A549 (cell line): ENCODE measurements at regions not wholly inside any gene's neighbourhood (a gene's known extent, or its start where the extent isn't known, plus 50 kb on each side); places are given as distances from the start of the nearest gene placed in this dataset.
"Not testable (repeated sequence)": the region's sequence is repeated elsewhere in the genome, so short reads cannot be mapped to it uniquely, and the experiment has no call there.

Source experiments
- ATAC-seq, 2 experiments: fragments of 200-7000 bp in 1 of 2; fragments of >200 bp in 1 of 2; cut with Nextera tagmentation in 1 of 2; cut with Tn5 transposase in 1 of 2; 3 replicates each; pipeline versions ENCODE4 v1.8.0 to v1.9.1; 2018 to 2020; ENCODE audit warnings: mild to moderate bottlenecking in 1 of 2, moderate library complexity in 1 of 2
- CTCF ChIA-PET: fragments of 300-600 bp; sonication (Branson Sonifier 250); formaldehyde crosslinking; extraction: SDS; loops from one replicate; lab custom pipeline; 2021; ENCODE audit warnings: antibody characterized with exemption, inconsistent platforms; lab: Yijun Ruan, JAX
- POLR2A ChIA-PET: fragments of 350-600 bp; formaldehyde crosslinking; extraction: SDS; loops from one replicate; lab custom pipeline; 2021; ENCODE audit warnings: antibody characterized with exemption, inconsistent platforms; lab: Yijun Ruan, JAX
- DNase-seq, 2 experiments: peaks; one replicate each; pipeline versions ENCODE4 v3.0.0 to v3.0.0-alpha.2; 2011 to 2016; ENCODE audit warnings: low read depth in 1 of 2, low spot score in 1 of 2
- FAIRE-seq: peaks from 2 replicates; lab custom pipeline; 2011; peaks lifted over from hg19 to GRCh38; lab: Jason Lieb, UNC
- H3K27ac ChIP-seq, 2 experiments: fragments of >200 bp; sonication (Bioruptor Twin); formaldehyde crosslinking; 3 replicates each; pipeline ENCODE4 v1.5.1; 2016 to 2017
- H3K4me1 ChIP-seq: fragments of >200 bp; sonication (Bioruptor Twin); formaldehyde crosslinking; 3 replicates; pipeline ENCODE4 v1.6.1; 2016
- H3K4me2 ChIP-seq: fragments of >200 bp; sonication (Bioruptor Twin); formaldehyde crosslinking; 3 replicates; pipeline ENCODE4 v1.6.1; 2016
- H3K4me3 ChIP-seq: fragments of >200 bp; sonication (Bioruptor Twin); formaldehyde crosslinking; 3 replicates; pipeline ENCODE4 v1.5.1; 2016
- H3K9me3 ChIP-seq: fragments of >200 bp; sonication (Bioruptor Twin); formaldehyde crosslinking; 3 replicates; pipeline ENCODE4 v1.6.1; 2016
- ATOH8 ChIP-seq: fragments of 250-450 bp; sonication (Bioruptor Pico); IDR thresholded peaks from 2 replicates; pipeline ENCODE4 v1.5.0; 2020; ENCODE audit warnings: low read depth, mild to moderate bottlenecking, moderate library complexity
- BHLHE40 ChIP-seq: IDR thresholded peaks from 2 replicates; pipeline ENCODE4 v1.6.1; 2012; ENCODE audit warnings: low read depth, low read length, inconsistent platforms
- CBX2 ChIP-seq: fragments of 200-600 bp; sonication (generic); IDR thresholded peaks from 2 replicates; pipeline ENCODE4 v1.6.1; 2016; ENCODE audit warnings: low read depth, mild to moderate bottlenecking, borderline replicate concordance
- CEBPB ChIP-seq, 2 experiments: fragments of >200 bp in 1 of 2; sonication (Bioruptor Twin) in 1 of 2; formaldehyde crosslinking in 1 of 2; IDR thresholded peaks; 2 replicates each; pipeline ENCODE4 v1.6.1; 2012 to 2016
- CTCF ChIP-seq: fragments of >200 bp; sonication (Bioruptor Twin); formaldehyde crosslinking; IDR thresholded peaks from 3 replicates; pipeline ENCODE4 v1.5.1; 2016
- E2F6 ChIP-seq: IDR thresholded peaks from 2 replicates; pipeline ENCODE4 v1.6.1; 2012; ENCODE audit warnings: low read depth, borderline replicate concordance
- EHMT2 ChIP-seq: fragments of 200-600 bp; sonication (generic); IDR thresholded peaks from 2 replicates; pipeline ENCODE4 v1.6.1; 2016; ENCODE audit warnings: antibody characterized with exemption, low read depth, mild to moderate bottlenecking, moderate library complexity
- ELK1 ChIP-seq: fragments of 150-350 bp; IDR thresholded peaks from 2 replicates; pipeline ENCODE4 v1.6.1; 2014; ENCODE audit warnings: low read depth, mild to moderate bottlenecking, low read length
- EP300 ChIP-seq, 2 experiments: fragments of >200 bp; sonication (Bioruptor Twin); formaldehyde crosslinking; IDR thresholded peaks; 2 replicates in 1 of 2; 3 replicates in 1 of 2; pipeline ENCODE4 v1.6.1; 2016 to 2017
- HMGXB4 ChIP-seq: fragments of 250-450 bp; sonication (Bioruptor Pico); IDR thresholded peaks from 2 replicates; pipeline ENCODE4 v1.5.0; 2021; ENCODE audit warnings: mild to moderate bottlenecking, moderate library complexity, borderline replicate concordance
- HOXA7 ChIP-seq: fragments of 250-450 bp; sonication (Bioruptor Pico); IDR thresholded peaks from 2 replicates; pipeline ENCODE4 v1.5.0; 2020; ENCODE audit warnings: mild to moderate bottlenecking, moderate library complexity
- HOXB5 ChIP-seq: fragments of 250-450 bp; sonication (Bioruptor Pico); IDR thresholded peaks from 2 replicates; pipeline ENCODE4 v1.5.0; 2020; ENCODE audit warnings: mild to moderate bottlenecking, moderate library complexity
- MAFK ChIP-seq: fragments of 450-650 bp; IDR thresholded peaks from 2 replicates; pipeline ENCODE4 v1.6.1; 2014; ENCODE audit not compliant: partially characterized antibody
- NR3C1 ChIP-seq: fragments of >200 bp; sonication (Bioruptor Twin); formaldehyde crosslinking; IDR thresholded peaks from 3 replicates; pipeline ENCODE4 v1.6.1; 2017
- PHF8 ChIP-seq: fragments of 200-600 bp; sonication (generic); IDR thresholded peaks from 2 replicates; pipeline ENCODE4 v1.6.1; 2016; ENCODE audit warnings: low read depth, mild to moderate bottlenecking, antibody characterized with exemption, moderate library complexity, borderline replicate concordance
- POLR2A ChIP-seq: IDR thresholded peaks from 2 replicates; pipeline ENCODE4 v1.6.1; 2012; ENCODE audit warnings: mild to moderate bottlenecking, low read length
- REST ChIP-seq: fragments of 200-600 bp; sonication (generic); IDR thresholded peaks from 2 replicates; pipeline ENCODE4 v1.6.1; 2016; ENCODE audit warnings: antibody characterized with exemption, mild to moderate bottlenecking, moderate library complexity
- RFX5 ChIP-seq: fragments of 450-650 bp; IDR thresholded peaks from 2 replicates; pipeline ENCODE4 v1.7.1; 2014; ENCODE audit warnings: antibody characterized with exemption, mild to moderate bottlenecking, moderate library complexity
- SMC3 ChIP-seq: fragments of >200 bp; sonication (Bioruptor Twin); formaldehyde crosslinking; IDR thresholded peaks from 3 replicates; pipeline ENCODE4 v1.6.1; 2018; ENCODE audit warnings: inconsistent platforms
- USF2 ChIP-seq: fragments of 450-650 bp; IDR thresholded peaks from 2 replicates; pipeline ENCODE4 v1.6.1; 2014; ENCODE audit warnings: antibody characterized with exemption
- WGBS: methylation state at CpG from one replicate; pipeline ENCODE4 v1.1.6; 2017; ENCODE audit errors: missing lambda C conversion rate; 5-methylcytosine and 5-hydroxymethylcytosine counted together

- TF ChIP-seq ELK1 (no peak), CBX2 (no peak)
Measured at GRCh38 chr22:49512487-49513165, 315.0 kb downstream of the BRD1 start (continued).

- H3K4me1 ChIP-seq, H3K27ac ChIP-seq, DNase-seq, CTCF ChIA-PET, H3K4me3 ChIP-seq, ATAC-seq, POLR2A ChIA-PET, H3K4me2 ChIP-seq, H3K9me3 ChIP-seq, FAIRE-seq: not testable (repeated sequence)
- WGBS: 63% methylated on average over 5 of the region's 5 CpGs
Measured at GRCh38 chr22:49511393-49512189, 316.1 kb downstream of the BRD1 start.

GRCh38 chr22:49510718-49511117, 317.0 kb downstream of the BRD1 start:
- ATAC-seq: no peak
- Histone ChIP-seq H3K27ac (no peak overlapping the region), H3K9me3 (no peaks in the 10 kb centered on the region; the same call in 2 of the 3 replicates), H3K4me2 (no peak overlapping the region), H3K4me1 (no peaks in the 10 kb centered on the region), H3K4me3 (no peak overlapping the region)
- ChIA-PET POLR2A (no interaction called here), CTCF (no interaction called here)
- WGBS: 37% methylated on average over 1 of the region's 1 CpG
- no peak for FAIRE-seq
- no peak for DNase-seq
- TF ChIP-seq HOXB5 (CRISPR knock-in tag) (no peak), SMC3 (no peak), HOXA7 (CRISPR knock-in tag) (no peak), ATOH8 (CRISPR knock-in tag) (no peak), USF2 (no peak), NR3C1 (no peak), REST (no peak), E2F6 (no peak), HMGXB4 (CRISPR knock-in tag) (no peak), EHMT2 (no peak), CEBPB (IDR thresholded peaks at IDR 0.05) (no peak), RFX5 (no peak), POLR2A (no peak), ELK1 (no peak), CTCF (no peak), PHF8 (no peak), BHLHE40 (no peak), MAFK (no peak), EP300 (IDR thresholded peaks at IDR 0.05) (no peak)
